PFSK-1 (cell line): ENCODE measurements at regions not wholly inside any gene's neighbourhood (a gene's known extent, or its start where the extent isn't known, plus 50 kb on each side); places are given as distances from the start of the nearest gene placed in this dataset.

Experiments
- FOXP2 ChIP-seq: optimal IDR thresholded peaks from 2 replicates; pipeline ENCODE3; 2011; ENCODE audit warnings: borderline replicate concordance, control low read depth, inconsistent platforms; ENCODE audit not compliant: insufficient read depth; ENCODE audit errors: extremely low read length, extremely low read depth
- POLR2AphosphoS5 ChIP-seq: IDR thresholded peaks from 2 replicates; pipeline ENCODE4 v1.6.1; 2012; ENCODE audit warnings: low read depth, mild to moderate bottlenecking, control low read depth, low read length, moderate library complexity
- SIN3A ChIP-seq: IDR thresholded peaks from 2 replicates; pipeline ENCODE4 v1.6.1; 2012; ENCODE audit warnings: mild to moderate bottlenecking, low read length, moderate library complexity, borderline replicate concordance; ENCODE audit not compliant: insufficient read depth
- TAF1 ChIP-seq: IDR thresholded peaks from 2 replicates; pipeline ENCODE4 v1.6.1; 2012; ENCODE audit warnings: low read length, control low read depth, borderline replicate concordance; ENCODE audit not compliant: insufficient read depth
- TF ChIP-seq, protein P1 (sequence below), 2 experiments: IDR thresholded peaks; 2 replicates each; pipeline versions ENCODE4 v1.6.1 to v1.8.0; 2011 to 2012; ENCODE audit warnings: low read depth in 2 of 2, low read length in 2 of 2, control low read depth in 1 of 2, inconsistent platforms in 1 of 2, mild to moderate bottlenecking in 1 of 2, moderate library complexity in 1 of 2; ENCODE audit not compliant: insufficient read depth in 1 of 2

DNA sequence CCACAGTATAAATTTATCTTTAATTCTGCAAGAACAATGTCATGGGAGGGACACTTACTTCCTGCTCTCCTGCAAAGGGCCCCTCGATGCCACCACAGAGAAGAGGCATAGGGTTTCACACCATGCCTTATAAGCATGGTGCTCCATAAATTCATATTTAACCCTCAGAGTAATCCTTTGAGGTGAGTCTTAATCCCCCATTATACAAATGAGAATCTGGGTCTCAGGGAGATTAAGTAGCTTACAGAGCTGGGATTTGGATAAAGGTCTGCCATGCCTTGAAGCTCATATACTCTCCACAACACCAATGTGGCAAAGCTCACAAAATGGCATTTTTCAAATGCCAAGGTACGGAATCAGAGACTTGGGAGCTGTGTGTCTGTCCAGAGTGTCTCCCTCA lies 268.5 kb upstream of the CCL2 start:
- TF ChIP-seq, protein P1, sequence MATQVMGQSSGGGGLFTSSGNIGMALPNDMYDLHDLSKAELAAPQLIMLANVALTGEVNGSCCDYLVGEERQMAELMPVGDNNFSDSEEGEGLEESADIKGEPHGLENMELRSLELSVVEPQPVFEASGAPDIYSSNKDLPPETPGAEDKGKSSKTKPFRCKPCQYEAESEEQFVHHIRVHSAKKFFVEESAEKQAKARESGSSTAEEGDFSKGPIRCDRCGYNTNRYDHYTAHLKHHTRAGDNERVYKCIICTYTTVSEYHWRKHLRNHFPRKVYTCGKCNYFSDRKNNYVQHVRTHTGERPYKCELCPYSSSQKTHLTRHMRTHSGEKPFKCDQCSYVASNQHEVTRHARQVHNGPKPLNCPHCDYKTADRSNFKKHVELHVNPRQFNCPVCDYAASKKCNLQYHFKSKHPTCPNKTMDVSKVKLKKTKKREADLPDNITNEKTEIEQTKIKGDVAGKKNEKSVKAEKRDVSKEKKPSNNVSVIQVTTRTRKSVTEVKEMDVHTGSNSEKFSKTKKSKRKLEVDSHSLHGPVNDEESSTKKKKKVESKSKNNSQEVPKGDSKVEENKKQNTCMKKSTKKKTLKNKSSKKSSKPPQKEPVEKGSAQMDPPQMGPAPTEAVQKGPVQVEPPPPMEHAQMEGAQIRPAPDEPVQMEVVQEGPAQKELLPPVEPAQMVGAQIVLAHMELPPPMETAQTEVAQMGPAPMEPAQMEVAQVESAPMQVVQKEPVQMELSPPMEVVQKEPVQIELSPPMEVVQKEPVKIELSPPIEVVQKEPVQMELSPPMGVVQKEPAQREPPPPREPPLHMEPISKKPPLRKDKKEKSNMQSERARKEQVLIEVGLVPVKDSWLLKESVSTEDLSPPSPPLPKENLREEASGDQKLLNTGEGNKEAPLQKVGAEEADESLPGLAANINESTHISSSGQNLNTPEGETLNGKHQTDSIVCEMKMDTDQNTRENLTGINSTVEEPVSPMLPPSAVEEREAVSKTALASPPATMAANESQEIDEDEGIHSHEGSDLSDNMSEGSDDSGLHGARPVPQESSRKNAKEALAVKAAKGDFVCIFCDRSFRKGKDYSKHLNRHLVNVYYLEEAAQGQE (IDR thresholded peaks at IDR 0.05; ENCODE audit: insufficient read depth in 1 of 2, low read depth in 2 of 2, low read length in 2 of 2), result no peak
- TF ChIP-seq FOXP2, result no peak
- no peak for TF ChIP-seq POLR2AphosphoS5
- TF ChIP-seq SIN3A, result no peak
- TF ChIP-seq TAF1, result no peak

- TF ChIP-seq FOXP2 (no peak), POLR2AphosphoS5 (no peak)
- TF ChIP-seq, protein P1 (IDR thresholded peaks at IDR 0.05; ENCODE audit: insufficient read depth in 1 of 2, low read depth in 2 of 2, low read length in 2 of 2), result no peak
Observed at GRCh38 chr17:33987162-33987561, 267.9 kb upstream of the CCL2 start.

- TF ChIP-seq TAF1, result no peak
- TF ChIP-seq POLR2AphosphoS5, result no peak
- TF ChIP-seq SIN3A, result no peak
- TF ChIP-seq, protein P1 (IDR thresholded peaks at IDR 0.05; ENCODE audit: insufficient read depth in 1 of 2, low read depth in 2 of 2, low read length in 2 of 2), result no peak
- no peak for TF ChIP-seq FOXP2
Observed at GRCh38 chr17:33989361-33990148, 265.5 kb upstream of the CCL2 start.

DNA sequence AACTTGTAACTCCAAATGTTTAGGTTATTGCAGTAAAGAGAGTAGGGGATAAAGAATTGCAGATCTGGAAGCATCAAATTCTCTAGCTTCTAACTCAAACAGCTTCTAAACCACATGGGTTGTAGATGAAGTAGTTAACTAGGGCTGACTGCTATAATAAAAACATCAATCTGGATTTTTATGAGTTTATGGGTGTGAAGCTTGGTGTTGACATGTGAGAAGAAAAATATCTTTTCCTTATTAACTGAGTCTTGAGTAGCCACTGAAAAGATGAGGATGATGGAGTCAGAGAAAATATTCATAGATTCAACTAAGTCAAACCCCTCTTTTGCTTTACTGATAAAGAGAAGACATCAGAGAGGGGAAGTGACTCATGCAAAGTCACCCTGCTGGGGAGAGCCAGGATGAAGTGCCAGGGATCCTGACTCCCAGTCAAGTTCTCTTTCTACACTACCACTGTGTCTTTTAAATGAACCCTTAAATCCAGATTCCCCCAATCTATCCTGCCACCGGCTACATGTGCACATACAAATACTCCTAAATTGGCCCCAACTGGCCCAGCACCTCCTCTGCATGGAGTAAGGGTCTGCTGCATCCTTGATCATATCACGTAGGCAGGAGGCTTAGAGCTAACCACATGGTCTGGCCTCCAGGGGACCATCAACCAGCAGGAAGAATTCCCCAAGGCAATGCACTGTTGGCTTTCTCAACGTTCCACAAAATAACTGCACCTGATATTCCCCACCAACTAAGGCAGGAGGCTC lies 264.0 kb upstream of the CCL2 start:
- TF ChIP-seq SIN3A (no peak), TAF1 (no peak), POLR2AphosphoS5 (no peak), FOXP2 (no peak)
- TF ChIP-seq, protein P1 (IDR thresholded peaks at IDR 0.05; ENCODE audit: insufficient read depth in 1 of 2, low read depth in 2 of 2, low read length in 2 of 2), result no peak
